GM19035 (cell line): ENCODE measurements at regions not wholly inside any gene's neighbourhood (a gene's known extent, or its start where the extent isn't known, plus 50 kb on each side); places are given as distances from the start of the nearest gene placed in this dataset.

Experiments used
- ATAC-seq: cut with Tn5 transposase; IDR thresholded peaks from one replicate; pipeline ENCODE4 v1.9.1; 2021; ENCODE audit not compliant: unreplicated experiment

- no peak for ATAC-seq
Observed at GRCh38 chr5:164184158-164184557, 678.7 kb downstream of the MAT2B start.

- no peak for ATAC-seq
Observed at GRCh38 chr5:164185000-164185399, 679.6 kb downstream of the MAT2B start.

GRCh38 chr5:164186550-164186949, 681.1 kb downstream of the MAT2B start:
- no peak for ATAC-seq

GRCh38 chr5:164187785-164188184, 682.4 kb downstream of the MAT2B start:
- ATAC-seq: no peak

- ATAC-seq: no peak
Observed at GRCh38 chr5:164188733-164189148, 683.3 kb downstream of the MAT2B start.

GRCh38 chr5:164191240-164191639, 685.8 kb downstream of the MAT2B start:
- ATAC-seq: no peak

- ATAC-seq: no peak
Observed at GRCh38 chr5:164202338-164202737, 696.9 kb downstream of the MAT2B start.

GRCh38 chr5:164203581-164204225, 698.3 kb downstream of the MAT2B start:
- no peak for ATAC-seq

GRCh38 chr5:164204338-164204946, 699.0 kb downstream of the MAT2B start:
- no peak for ATAC-seq

GRCh38 chr5:164206196-164206595, 700.8 kb downstream of the MAT2B start:
- no peak for ATAC-seq

- no peak for ATAC-seq
Observed at GRCh38 chr5:164207646-164208045, 702.2 kb downstream of the MAT2B start.

- no peak for ATAC-seq
Observed at GRCh38 chr5:164210491-164210890, 705.1 kb downstream of the MAT2B start.

GRCh38 chr5:164214698-164215097, 709.3 kb downstream of the MAT2B start:
- ATAC-seq: no peak

GRCh38 chr5:164217464-164217863, 712.0 kb downstream of the MAT2B start:
- no peak for ATAC-seq

GRCh38 chr5:164220522-164220921, 715.1 kb downstream of the MAT2B start:
- no peak for ATAC-seq

- no peak for ATAC-seq
Observed at GRCh38 chr5:164224236-164224635, 718.8 kb downstream of the MAT2B start.

- ATAC-seq: no peak
Observed at GRCh38 chr5:164224772-164225171, 719.4 kb downstream of the MAT2B start.

- ATAC-seq: no peak
Observed at GRCh38 chr5:164230341-164230740, 724.9 kb downstream of the MAT2B start.

GRCh38 chr5:164233791-164234190, 728.4 kb downstream of the MAT2B start:
- no peak for ATAC-seq

- ATAC-seq: no peak
Observed at GRCh38 chr5:164234321-164234720, 728.9 kb downstream of the MAT2B start.

- no peak for ATAC-seq
Observed at GRCh38 chr5:164235300-164235891, 730.0 kb downstream of the MAT2B start.

- ATAC-seq: no peak
Observed at GRCh38 chr5:164237486-164237885, 732.1 kb downstream of the MAT2B start.
